ENCODE measurements at regions not wholly inside any gene's neighbourhood (a gene's known extent, or its start where the extent isn't known, plus 50 kb on each side); places are given as distances from the start of the nearest gene placed in this dataset.

GRCh38 chr5:57680686-57681085, 198.1 kb upstream of the ACTBL2 start:
- peaks cover 0 to 14% (median 0%) of the 10 kb centered on the region in 3 donors for H3K4me1 ChIP-seq
- no peak overlapping the region for H3K27ac ChIP-seq
- H3K9me3 ChIP-seq: no peaks in the 10 kb centered on the region
- no peaks in the 10 kb centered on the region for H3K27me3 ChIP-seq
- TF ChIP-seq POLR2AphosphoS5 (IDR thresholded peaks at IDR 0.05): no peak
- TF ChIP-seq, protein P1, sequence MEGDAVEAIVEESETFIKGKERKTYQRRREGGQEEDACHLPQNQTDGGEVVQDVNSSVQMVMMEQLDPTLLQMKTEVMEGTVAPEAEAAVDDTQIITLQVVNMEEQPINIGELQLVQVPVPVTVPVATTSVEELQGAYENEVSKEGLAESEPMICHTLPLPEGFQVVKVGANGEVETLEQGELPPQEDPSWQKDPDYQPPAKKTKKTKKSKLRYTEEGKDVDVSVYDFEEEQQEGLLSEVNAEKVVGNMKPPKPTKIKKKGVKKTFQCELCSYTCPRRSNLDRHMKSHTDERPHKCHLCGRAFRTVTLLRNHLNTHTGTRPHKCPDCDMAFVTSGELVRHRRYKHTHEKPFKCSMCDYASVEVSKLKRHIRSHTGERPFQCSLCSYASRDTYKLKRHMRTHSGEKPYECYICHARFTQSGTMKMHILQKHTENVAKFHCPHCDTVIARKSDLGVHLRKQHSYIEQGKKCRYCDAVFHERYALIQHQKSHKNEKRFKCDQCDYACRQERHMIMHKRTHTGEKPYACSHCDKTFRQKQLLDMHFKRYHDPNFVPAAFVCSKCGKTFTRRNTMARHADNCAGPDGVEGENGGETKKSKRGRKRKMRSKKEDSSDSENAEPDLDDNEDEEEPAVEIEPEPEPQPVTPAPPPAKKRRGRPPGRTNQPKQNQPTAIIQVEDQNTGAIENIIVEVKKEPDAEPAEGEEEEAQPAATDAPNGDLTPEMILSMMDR (IDR thresholded peaks at IDR 0.05): no peak
- no peak for TF ChIP-seq POLR2A (IDR thresholded peaks at IDR 0.05)
- TF ChIP-seq EP300 (IDR thresholded peaks at IDR 0.05): no peak
- H3K4me3 ChIP-seq: no peak overlapping the region
- WGBS, 2 donors (ENCODE audit: low coverage in 1 of 2): 100% methylated on average over 1 of the region's 1 CpG
- H3K36me3 ChIP-seq: no peaks in the 10 kb centered on the region
- ATAC-seq: no peak

DNA sequence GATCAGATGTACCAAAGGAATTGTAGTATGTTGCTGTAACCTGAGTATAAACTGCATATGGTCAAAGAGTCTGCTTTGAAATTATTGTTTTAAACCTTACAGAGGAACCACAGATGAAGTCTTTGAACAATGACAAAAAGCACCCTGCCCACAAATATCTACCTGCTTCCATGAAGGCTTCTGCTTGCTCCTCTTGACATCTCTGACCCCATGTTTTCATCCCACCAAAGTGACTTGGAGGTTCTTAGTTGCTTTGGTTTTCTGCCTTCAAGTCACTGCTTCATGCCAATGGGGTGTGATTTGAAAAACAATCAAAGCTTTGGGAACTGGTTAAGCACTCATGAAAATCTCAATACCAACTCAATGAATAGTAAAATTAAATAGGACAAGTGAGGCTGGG, 194.6 kb upstream of the ACTBL2 start:
- Histone ChIP-seq H3K36me3 (no peaks in the 10 kb centered on the region), H3K27ac (no peak overlapping the region), H3K9me3 (no peaks in the 10 kb centered on the region), H3K27me3 (no peaks in the 10 kb centered on the region), H3K4me3 (no peak overlapping the region), H3K4me1 (no peaks in the 10 kb centered on the region)
- no peak for ATAC-seq
- TF ChIP-seq, protein P1 (IDR thresholded peaks at IDR 0.05): no peak
- TF ChIP-seq POLR2AphosphoS5 (IDR thresholded peaks at IDR 0.05) (no peak), POLR2A (IDR thresholded peaks at IDR 0.05) (no peak), EP300 (IDR thresholded peaks at IDR 0.05) (no peak)

- H3K27ac ChIP-seq: no peak overlapping the region
- no peaks in the 10 kb centered on the region for H3K36me3 ChIP-seq
- no peak overlapping the region for H3K4me3 ChIP-seq
- no peak for ATAC-seq
- WGBS, 2 donors (ENCODE audit: low coverage in 1 of 2): 40 to 51% methylated on average over 3 of the region's 3 CpGs
- TF ChIP-seq, protein P1 (IDR thresholded peaks at IDR 0.05): no peak
- TF ChIP-seq EP300 (IDR thresholded peaks at IDR 0.05): no peak
- TF ChIP-seq POLR2A (IDR thresholded peaks at IDR 0.05): no peak
- no peak for TF ChIP-seq POLR2AphosphoS5 (IDR thresholded peaks at IDR 0.05)
- H3K4me1 ChIP-seq: no peaks in the 10 kb centered on the region
- no peaks in the 10 kb centered on the region for H3K27me3 ChIP-seq
- H3K9me3 ChIP-seq: no peaks in the 10 kb centered on the region
Measured at GRCh38 chr5:57676222-57677098, 193.8 kb upstream of the ACTBL2 start.

DNA sequence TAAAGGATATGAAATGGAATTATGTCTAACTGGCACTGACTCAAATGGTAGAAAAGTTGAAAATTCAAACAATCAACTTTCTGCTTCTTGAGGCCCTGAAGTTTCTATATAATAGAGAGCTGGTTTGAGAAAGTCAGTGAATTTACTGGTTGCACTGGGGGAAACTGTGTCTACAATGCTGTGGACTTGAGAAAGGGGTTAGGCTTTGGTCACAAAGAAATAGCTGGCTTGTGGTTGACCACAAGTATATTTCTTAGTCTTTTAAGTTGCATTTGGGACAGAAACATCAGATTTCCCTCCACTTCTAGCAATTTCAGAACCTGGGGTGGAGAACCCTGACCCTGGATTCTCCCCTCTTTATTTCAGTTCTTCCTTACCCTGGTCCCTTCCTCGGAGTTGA, 192.6 kb upstream of the ACTBL2 start:
- Histone ChIP-seq H3K27me3 (no peaks in the 10 kb centered on the region), H3K36me3 (no peaks in the 10 kb centered on the region), H3K4me3 (no peak overlapping the region), H3K4me1 (no peaks in the 10 kb centered on the region), H3K27ac (no peak overlapping the region), H3K9me3 (no peaks in the 10 kb centered on the region)
- 92 to 93% methylated on average over 1 of the region's 1 CpG for WGBS, 2 donors (ENCODE audit: low coverage in 1 of 2)
- TF ChIP-seq, protein P1 (IDR thresholded peaks at IDR 0.05): no peak
- no peak for TF ChIP-seq EP300 (IDR thresholded peaks at IDR 0.05)
- no peak for TF ChIP-seq POLR2AphosphoS5 (IDR thresholded peaks at IDR 0.05)
- no peak for TF ChIP-seq POLR2A (IDR thresholded peaks at IDR 0.05)
- ATAC-seq: no peak

GRCh38 chr5:57671371-57671770, 188.8 kb upstream of the ACTBL2 start:
- no peak for ATAC-seq
- H3K27me3 ChIP-seq: no peaks in the 10 kb centered on the region
- no peaks in the 10 kb centered on the region for H3K9me3 ChIP-seq
- no peak overlapping the region for H3K27ac ChIP-seq
- no peaks in the 10 kb centered on the region for H3K4me1 ChIP-seq
- no peak overlapping the region for H3K4me3 ChIP-seq
- no peak for TF ChIP-seq POLR2AphosphoS5 (IDR thresholded peaks at IDR 0.05)
- TF ChIP-seq EP300 (IDR thresholded peaks at IDR 0.05): no peak
- TF ChIP-seq, protein P1 (IDR thresholded peaks at IDR 0.05): no peak
- no peak for TF ChIP-seq POLR2A (IDR thresholded peaks at IDR 0.05)
- no peaks in the 10 kb centered on the region for H3K36me3 ChIP-seq
